CD4-positive, alpha-beta T cell (primary cell): ENCODE measurements at regions not wholly inside any gene's neighbourhood (a gene's known extent, or its start where the extent isn't known, plus 50 kb on each side); places are given as distances from the start of the nearest gene placed in this dataset.

Experiments
- ATAC-seq: fragments of 200-7000 bp; cut with Tn5 transposase; one replicate; pipeline ENCODE4 v1.10.0; 2022; ENCODE audit warnings: mild to moderate bottlenecking; ENCODE audit not compliant: poor library complexity
- CTCF ChIA-PET: fragments of 350-600 bp; sonication (Branson Sonifier 250); formaldehyde crosslinking; loops from one replicate; lab custom pipeline; 2021; ENCODE audit warnings: antibody characterized with exemption, inconsistent platforms; lab: Charles Lee
- POLR2A ChIA-PET: fragments of 350-600 bp; sonication (Branson Sonifier 250); formaldehyde crosslinking; loops from one replicate; lab custom pipeline; 2021; ENCODE audit warnings: antibody characterized with exemption, inconsistent platforms; lab: Charles Lee
- DNase-seq, 14 experiments: peaks; one replicate each; pipeline ENCODE4 v3.0.0-alpha.2; 2013 to 2020; ENCODE audit warnings: mixed read lengths in 2 of 14
- H3K27ac ChIP-seq, 2 donors: one replicate each; pipeline versions ENCODE4 v1.5.1 to v1.7.0; 2013; ENCODE audit warnings: low read length in 2 of 2, low read depth in 1 of 2, mild to moderate bottlenecking in 1 of 2
- H3K27me3 ChIP-seq, 2 experiments: 1 replicate in 1 of 2; 2 replicates in 1 of 2; pipeline versions ENCODE4 v1.6.1 to v1.7.0; 2013; ENCODE audit warnings: low read length in 2 of 2, control low read depth in 1 of 2, mild to moderate bottlenecking in 1 of 2, moderate library complexity in 1 of 2; ENCODE audit not compliant: insufficient read depth in 2 of 2, control insufficient read depth in 1 of 2
- H3K36me3 ChIP-seq: one replicate; pipeline ENCODE4 v1.6.1; 2013; ENCODE audit warnings: low read length, control low read depth; ENCODE audit not compliant: insufficient read depth
- H3K4me1 ChIP-seq: one replicate; pipeline ENCODE4 v1.6.1; 2013; ENCODE audit warnings: low read length, control low read depth; ENCODE audit not compliant: insufficient read depth
- H3K4me3 ChIP-seq: one replicate; pipeline ENCODE4 v1.5.1; 2013; ENCODE audit warnings: mild to moderate bottlenecking, low read length, moderate library complexity
- H3K9me3 ChIP-seq, 2 experiments: 1 replicate in 1 of 2; 2 replicates in 1 of 2; pipeline versions ENCODE4 v1.6.1 to v1.7.0; 2013; ENCODE audit warnings: low read length in 2 of 2, mild to moderate bottlenecking in 2 of 2, control low read depth in 1 of 2, moderate library complexity in 1 of 2; ENCODE audit not compliant: control insufficient read depth in 1 of 2, insufficient read depth in 1 of 2
- H3K27ac Mint-ChIP-seq: one replicate; pipeline ENCODE4 v1.8.0; 2020; ENCODE audit warnings: mixed read lengths
- H3K27me3 Mint-ChIP-seq: one replicate; pipeline ENCODE4 v1.8.0; 2021; ENCODE audit warnings: mixed read lengths
- H3K36me3 Mint-ChIP-seq: one replicate; pipeline ENCODE4 v1.8.0; 2021; ENCODE audit warnings: low read depth, mixed read lengths
- H3K4me1 Mint-ChIP-seq: one replicate; pipeline ENCODE4 v1.8.0; 2021; ENCODE audit warnings: low read depth, mixed read lengths
- H3K4me3 Mint-ChIP-seq: one replicate; pipeline ENCODE4 v1.8.0; 2020; ENCODE audit warnings: mild to moderate bottlenecking, mixed read lengths
- H3K9me3 Mint-ChIP-seq: one replicate; pipeline ENCODE4 v1.8.0; 2020; ENCODE audit warnings: mixed read lengths
- CTCF ChIP-seq: fragments of 200-600 bp; IDR thresholded peaks from one replicate; pipeline ENCODE4 v1.8.0; 2022; ENCODE audit warnings: antibody characterized with exemption, mild to moderate bottlenecking
- intact Hi-C, 2 experiments: fragments of 100-400 bp; cut with DNase I in 1 of 2; cut with micrococcal nuclease in 1 of 2; formaldehyde crosslinking; loops; one replicate each; pipeline versions ENCODE4 v1.15.1 to v1.9.0; 2023 to 2025; cut with DNase I, micrococcal nuclease

- no peaks in the 10 kb centered on the region for H3K36me3 Mint-ChIP-seq
- no peaks in the 10 kb centered on the region for H3K27me3 Mint-ChIP-seq
- no peak for TF ChIP-seq CTCF
- POLR2A ChIA-PET = no interaction called here
- H3K9me3 Mint-ChIP-seq = peaks cover 6% of the 10 kb centered on the region
- Histone ChIP-seq H3K36me3 (no peaks in the 10 kb centered on the region), H3K4me3 (no peak overlapping the region), H3K27me3 (no peaks in the 10 kb centered on the region), H3K27ac (no peak overlapping the region), H3K9me3 (no peaks in the 10 kb centered on the region), H3K4me1 (no peaks in the 10 kb centered on the region)
- no peak overlapping the region for H3K27ac Mint-ChIP-seq
- CTCF ChIA-PET = no interaction called here
- ATAC-seq = no peak
- no peak overlapping the region for H3K4me3 Mint-ChIP-seq
- H3K4me1 Mint-ChIP-seq = no peaks in the 10 kb centered on the region
- no peak for DNase-seq
- intact Hi-C loops = no loop called here
Observed at GRCh38 chr20:55544638-55545037, 460.7 kb downstream of the CBLN4 start.

- no peak for TF ChIP-seq CTCF
- H3K4me1 Mint-ChIP-seq = no peaks in the 10 kb centered on the region
- Histone ChIP-seq H3K4me1 (no peaks in the 10 kb centered on the region), H3K9me3 (no peaks in the 10 kb centered on the region), H3K4me3 (no peak overlapping the region), H3K27ac (no peak overlapping the region), H3K36me3 (no peaks in the 10 kb centered on the region), H3K27me3 (no peaks in the 10 kb centered on the region)
- H3K9me3 Mint-ChIP-seq = peaks cover 4% of the 10 kb centered on the region
- no peaks in the 10 kb centered on the region for H3K36me3 Mint-ChIP-seq
- ChIA-PET CTCF (no interaction called here), POLR2A (no interaction called here)
- H3K27me3 Mint-ChIP-seq = no peaks in the 10 kb centered on the region
- intact Hi-C loops = no loop called here
- ATAC-seq (no peak), DNase-seq (no peak)
- no peak overlapping the region for H3K27ac Mint-ChIP-seq
- no peak overlapping the region for H3K4me3 Mint-ChIP-seq
Observed at GRCh38 chr20:55540486-55540885, 464.8 kb downstream of the CBLN4 start.

- intact Hi-C loops = no loop called here
- Histone ChIP-seq H3K4me1 (no peaks in the 10 kb centered on the region), H3K27ac (no peak overlapping the region), H3K36me3 (no peaks in the 10 kb centered on the region), H3K4me3 (no peak overlapping the region), H3K9me3 (no peaks in the 10 kb centered on the region), H3K27me3 (no peaks in the 10 kb centered on the region)
- ChIA-PET POLR2A (no interaction called here), CTCF (no interaction called here)
- no peaks in the 10 kb centered on the region for H3K36me3 Mint-ChIP-seq
- peaks cover 4% of the 10 kb centered on the region for H3K9me3 Mint-ChIP-seq
- H3K27me3 Mint-ChIP-seq = no peaks in the 10 kb centered on the region
- no peak overlapping the region for H3K27ac Mint-ChIP-seq
- no peak for ATAC-seq
- no peak for DNase-seq
- H3K4me3 Mint-ChIP-seq = no peak overlapping the region
- no peak for TF ChIP-seq CTCF
- no peaks in the 10 kb centered on the region for H3K4me1 Mint-ChIP-seq
Observed at GRCh38 chr20:55540013-55540412, 465.3 kb downstream of the CBLN4 start.
